HG03342 (cell line): ENCODE measurements at regions not wholly inside any gene's neighbourhood (a gene's known extent, or its start where the extent isn't known, plus 50 kb on each side); places are given as distances from the start of the nearest gene placed in this dataset.

Experiments
- ATAC-seq: cut with Tn5 transposase; IDR thresholded peaks from one replicate; pipeline ENCODE4 v1.9.1; 2021; ENCODE audit warnings: mild to moderate bottlenecking, moderate library complexity; ENCODE audit not compliant: unreplicated experiment

DNA sequence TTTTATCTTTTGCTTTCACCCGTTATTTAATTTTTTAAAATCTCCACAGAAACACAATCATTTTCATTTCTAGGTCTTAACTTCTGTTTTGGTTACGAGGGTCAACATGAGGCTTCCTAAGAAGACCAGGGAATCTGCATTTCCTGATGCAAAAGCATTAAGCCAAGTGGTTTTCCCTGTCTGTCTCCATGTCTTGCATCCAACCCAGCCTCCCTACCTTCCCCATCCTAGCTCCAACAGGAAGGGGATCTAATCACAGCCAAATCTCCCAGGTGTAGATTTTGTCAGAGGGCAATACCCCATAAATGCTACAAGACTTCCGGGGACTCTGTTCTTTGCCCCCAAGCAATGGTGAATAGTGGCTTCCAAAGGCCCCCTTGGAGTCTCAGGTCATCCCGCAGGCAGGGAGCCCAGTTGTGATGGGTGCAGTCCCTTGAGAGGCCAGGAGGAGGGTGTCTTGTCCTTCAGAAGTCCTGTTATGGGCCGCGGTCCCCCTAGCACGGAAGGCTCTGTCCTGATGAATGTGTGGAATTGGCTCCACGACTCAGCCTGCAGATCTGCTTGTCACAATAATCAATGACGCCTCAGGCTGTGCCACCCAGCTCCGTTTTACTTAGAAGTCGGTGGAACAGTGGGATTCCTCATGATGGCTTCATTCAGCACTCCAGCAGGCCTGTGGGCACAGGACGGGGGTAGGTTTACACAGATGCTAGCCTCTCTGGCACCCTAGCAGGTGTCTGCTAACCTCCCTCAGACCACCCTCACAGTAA, 141.1 kb downstream of the RGS9 start:
- no peak for ATAC-seq

- ATAC-seq, result no peak
Measured at GRCh38 chr17:65277576-65277975, 140.4 kb downstream of the RGS9 start.
